Lower lobe of right lung (tissue), 2 donors: ENCODE measurements at regions not wholly inside any gene's neighbourhood (a gene's known extent, or its start where the extent isn't known, plus 50 kb on each side); places are given as distances from the start of the nearest gene placed in this dataset.
A peak's percentile ranks its signal among the peaks of the same experiment; 100 is the strongest.

Experiments
- ATAC-seq, 2 donors: fragments of 200-7000 bp; cut with Tn5 transposase; one replicate each; pipeline ENCODE4 v1.9.1; 2020 to 2022; ENCODE audit warnings: mild to moderate bottlenecking in 2 of 2, moderate library complexity in 2 of 2
- DNase-seq: peaks from one replicate; pipeline ENCODE4 v3.0.0-alpha.2; 2020
- H3K27ac ChIP-seq: fragments of 200-600 bp; one replicate; pipeline ENCODE4 v1.8.0; 2022
- H3K27me3 ChIP-seq: fragments of 200-600 bp; one replicate; pipeline ENCODE4 v1.8.0; 2022; ENCODE audit warnings: low read depth
- H3K36me3 ChIP-seq: fragments of 200-600 bp; one replicate; pipeline ENCODE4 v1.8.0; 2022; ENCODE audit warnings: mild to moderate bottlenecking
- H3K4me1 ChIP-seq: fragments of 200-600 bp; one replicate; pipeline ENCODE4 v1.8.0; 2022
- H3K4me3 ChIP-seq: fragments of 200-600 bp; one replicate; pipeline ENCODE4 v1.8.0; 2022; ENCODE audit warnings: mild to moderate bottlenecking
- H3K9me3 ChIP-seq: fragments of 200-600 bp; one replicate; pipeline ENCODE4 v1.8.0; 2022
- intact Hi-C: fragments of 100-400 bp; cut with DNase I; formaldehyde crosslinking; loops from one replicate; pipeline ENCODE4 v1.11.0; 2022
- TF ChIP-seq, protein P1 (sequence below): fragments of 200-600 bp; IDR thresholded peaks from one replicate; pipeline ENCODE4 v1.8.0; 2022; ENCODE audit warnings: antibody characterized with exemption, mild to moderate bottlenecking
- donor health status: DM: no; HTN: yes; CAD: no; lungs with severe emphysema.

DNA sequence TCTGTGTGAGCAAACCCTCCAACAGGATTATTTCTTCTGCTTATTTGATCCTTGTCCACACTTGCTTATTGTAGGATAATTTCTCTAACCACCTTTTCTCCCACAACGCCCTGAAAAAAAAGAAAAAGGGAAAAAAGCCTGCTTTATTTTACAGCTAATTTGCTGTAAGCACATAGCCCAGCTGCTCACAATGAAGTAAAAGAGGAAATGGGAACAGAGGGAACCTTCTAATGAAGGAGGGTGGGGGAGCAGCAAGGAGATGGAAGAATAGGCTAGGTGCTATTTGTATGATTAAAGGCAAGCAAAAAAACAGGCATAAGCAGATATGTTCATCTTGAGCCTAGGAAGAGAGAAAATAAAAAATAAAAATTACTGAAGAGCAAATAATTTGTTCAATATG lies 331.6 kb downstream of the TXNL1 start:
- no peaks in the 10 kb centered on the region for H3K9me3 ChIP-seq

DNA sequence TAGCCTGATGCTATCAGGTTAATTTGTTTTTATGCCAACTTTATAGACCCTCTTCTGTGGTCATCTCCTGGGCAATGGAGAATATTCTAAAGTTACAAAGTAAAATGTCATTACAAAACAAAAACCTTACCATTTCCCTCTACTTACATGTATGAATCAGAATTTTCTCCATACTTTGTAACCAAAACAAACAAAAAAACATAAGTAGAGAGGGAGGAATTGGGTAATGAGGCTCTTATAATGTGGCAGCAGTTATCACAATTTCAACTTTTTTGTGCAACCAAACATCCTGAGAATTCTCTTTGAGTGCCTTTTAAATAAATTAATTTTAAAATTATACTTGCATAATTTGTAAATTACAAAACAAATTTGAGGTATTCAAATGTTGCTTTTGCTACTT lies 332.8 kb downstream of the TXNL1 start:
- TF ChIP-seq, protein P1, sequence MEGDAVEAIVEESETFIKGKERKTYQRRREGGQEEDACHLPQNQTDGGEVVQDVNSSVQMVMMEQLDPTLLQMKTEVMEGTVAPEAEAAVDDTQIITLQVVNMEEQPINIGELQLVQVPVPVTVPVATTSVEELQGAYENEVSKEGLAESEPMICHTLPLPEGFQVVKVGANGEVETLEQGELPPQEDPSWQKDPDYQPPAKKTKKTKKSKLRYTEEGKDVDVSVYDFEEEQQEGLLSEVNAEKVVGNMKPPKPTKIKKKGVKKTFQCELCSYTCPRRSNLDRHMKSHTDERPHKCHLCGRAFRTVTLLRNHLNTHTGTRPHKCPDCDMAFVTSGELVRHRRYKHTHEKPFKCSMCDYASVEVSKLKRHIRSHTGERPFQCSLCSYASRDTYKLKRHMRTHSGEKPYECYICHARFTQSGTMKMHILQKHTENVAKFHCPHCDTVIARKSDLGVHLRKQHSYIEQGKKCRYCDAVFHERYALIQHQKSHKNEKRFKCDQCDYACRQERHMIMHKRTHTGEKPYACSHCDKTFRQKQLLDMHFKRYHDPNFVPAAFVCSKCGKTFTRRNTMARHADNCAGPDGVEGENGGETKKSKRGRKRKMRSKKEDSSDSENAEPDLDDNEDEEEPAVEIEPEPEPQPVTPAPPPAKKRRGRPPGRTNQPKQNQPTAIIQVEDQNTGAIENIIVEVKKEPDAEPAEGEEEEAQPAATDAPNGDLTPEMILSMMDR: no peak
- intact Hi-C loops: no loop called here
- Histone ChIP-seq H3K27me3 (no peaks in the 10 kb centered on the region), H3K27ac (no peak overlapping the region), H3K4me1 (no peaks in the 10 kb centered on the region), H3K4me3 (no peak overlapping the region), H3K36me3 (no peaks in the 10 kb centered on the region), H3K9me3 (no peaks in the 10 kb centered on the region)
- DNase-seq (no peak), ATAC-seq (no peak)

More for the DNA sequence above, 331.6 kb downstream of the TXNL1 start:
- H3K27ac ChIP-seq: no peak overlapping the region
- no peaks in the 10 kb centered on the region for H3K27me3 ChIP-seq
- H3K4me1 ChIP-seq: no peaks in the 10 kb centered on the region
- TF ChIP-seq, protein P1: no peak
- no peaks in the 10 kb centered on the region for H3K36me3 ChIP-seq
- DNase-seq: no peak
- intact Hi-C loops: no loop called here
- ATAC-seq: no peak
- H3K4me3 ChIP-seq: no peak overlapping the region

- Histone ChIP-seq H3K4me1 (no peaks in the 10 kb centered on the region), H3K9me3 (no peaks in the 10 kb centered on the region), H3K27ac (no peak overlapping the region), H3K36me3 (no peaks in the 10 kb centered on the region), H3K27me3 (no peaks in the 10 kb centered on the region), H3K4me3 (no peak overlapping the region)
- DNase-seq: no peak
- intact Hi-C loops: no loop called here
- ATAC-seq: no peak
- TF ChIP-seq, protein P1: no peak
These were observed 336.2 kb downstream of the TXNL1 start for GRCh38 chr18:56302156-56302555.

GRCh38 chr18:56299740-56300139 lies 338.7 kb downstream of the TXNL1 start:
- intact Hi-C loops: no loop called here
- TF ChIP-seq, protein P1: no peak
- ATAC-seq (no peak), DNase-seq (no peak)
- Histone ChIP-seq H3K36me3 (no peaks in the 10 kb centered on the region), H3K4me1 (no peaks in the 10 kb centered on the region), H3K9me3 (no peaks in the 10 kb centered on the region), H3K27ac (no peak overlapping the region), H3K27me3 (no peaks in the 10 kb centered on the region), H3K4me3 (no peak overlapping the region)

- no peak for ATAC-seq
- no peak for DNase-seq
- Histone ChIP-seq H3K27me3 (no peaks in the 10 kb centered on the region), H3K4me1 (no peaks in the 10 kb centered on the region), H3K36me3 (no peaks in the 10 kb centered on the region), H3K27ac (no peak overlapping the region), H3K4me3 (no peak overlapping the region), H3K9me3 (no peaks in the 10 kb centered on the region)
- TF ChIP-seq, protein P1: peak; percentile 13
- intact Hi-C loops: no loop called here
These were observed 339.5 kb downstream of the TXNL1 start for GRCh38 chr18:56298935-56299334.

DNA sequence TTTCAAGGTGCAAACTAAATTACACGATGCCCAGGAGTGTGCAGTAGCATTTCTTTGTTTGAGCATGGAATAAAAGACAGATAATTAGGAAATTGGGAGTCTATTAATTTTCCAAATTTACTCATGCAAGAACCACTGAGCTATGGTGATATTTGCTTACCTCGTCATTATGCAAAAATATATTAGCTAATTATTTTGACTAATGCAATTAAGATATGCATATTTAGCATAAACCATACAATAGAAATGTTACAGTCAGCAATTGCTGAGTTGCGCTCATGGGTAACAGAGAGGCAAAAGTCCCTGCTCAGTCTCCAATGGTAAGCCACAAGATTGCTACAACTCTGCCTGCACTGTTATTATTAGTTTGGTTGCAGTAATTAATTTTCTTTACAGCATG lies 342.0 kb downstream of the TXNL1 start:
- H3K36me3 ChIP-seq: no peaks in the 10 kb centered on the region
- H3K9me3 ChIP-seq: no peaks in the 10 kb centered on the region
- ATAC-seq (no peak), DNase-seq (no peak)
- no peak overlapping the region for H3K27ac ChIP-seq
- TF ChIP-seq, protein P1: no peak
- intact Hi-C loops: no loop called here
- H3K27me3 ChIP-seq: no peaks in the 10 kb centered on the region
- no peaks in the 10 kb centered on the region for H3K4me1 ChIP-seq
- H3K4me3 ChIP-seq: no peak overlapping the region
